HepG2 (cell line): ENCODE measurements at regions not wholly inside any gene's neighbourhood (a gene's known extent, or its start where the extent isn't known, plus 50 kb on each side); places are given as distances from the start of the nearest gene placed in this dataset.

Experiments
- EP300 ChIP-seq, 3 experiments: sonication (generic) in 1 of 3; formaldehyde crosslinking in 1 of 3; IDR thresholded peaks; 2 replicates each; pipeline versions ENCODE4 v1.5.1 to v1.6.1; 2011 to 2020; ENCODE audit warnings: low read depth in 2 of 3, low read length in 2 of 3, borderline replicate concordance in 1 of 3, improper control_type of control experiment in 1 of 3, mild to moderate bottlenecking in 1 of 3, missing genetic modification reagents in 1 of 3, moderate library complexity in 1 of 3
- EZH2 ChIP-seq: conservative IDR thresholded peaks from 2 replicates; pipeline ENCODE4 v1.6.1; 2012; ENCODE audit warnings: mild to moderate bottlenecking, low read depth, low read length, moderate library complexity
- FOXO1 ChIP-seq: sonication (generic); formaldehyde crosslinking; IDR thresholded peaks from 2 replicates; pipeline ENCODE4 v1.4.0; 2020; ENCODE audit warnings: missing genetic modification reagents
- GABPB1 ChIP-seq: IDR thresholded peaks from 2 replicates; pipeline ENCODE4 v1.6.1; 2016; ENCODE audit warnings: mild to moderate bottlenecking, missing genetic modification reagents, moderate library complexity, missing compliant biosample characterization
- HIVEP1 ChIP-seq: sonication (generic); formaldehyde crosslinking; IDR thresholded peaks from 2 replicates; pipeline ENCODE4 v1.4.0; 2020; ENCODE audit warnings: mild to moderate bottlenecking, missing genetic modification reagents
- MEF2D ChIP-seq: sonication (generic); formaldehyde crosslinking; IDR thresholded peaks from 2 replicates; pipeline ENCODE4 v1.5.1; 2020; ENCODE audit warnings: mild to moderate bottlenecking, missing genetic modification reagents
- POLR2A ChIP-seq, 2 experiments: IDR thresholded peaks; 2 replicates each; pipeline ENCODE4 v1.6.1; 2011; ENCODE audit warnings: low read depth in 2 of 2, low read length in 2 of 2, mild to moderate bottlenecking in 1 of 2, moderate library complexity in 1 of 2; ENCODE audit not compliant: insufficient read depth in 1 of 2
- RAD21 ChIP-seq: fragments of 450-650 bp; formaldehyde crosslinking; IDR thresholded peaks from 2 replicates; pipeline ENCODE4 v1.5.0; 2020; ENCODE audit warnings: mild to moderate bottlenecking
- RXRA ChIP-seq: sonication (generic); formaldehyde crosslinking; IDR thresholded peaks from 2 replicates; pipeline ENCODE4 v1.5.1; 2020; ENCODE audit warnings: missing genetic modification reagents
- ZNF160 ChIP-seq: sonication (generic); formaldehyde crosslinking; IDR thresholded peaks from 2 replicates; pipeline ENCODE4 v1.8.0; 2022; ENCODE audit warnings: mild to moderate bottlenecking, inconsistent platforms, missing genetic modification reagents
- ZNF510 ChIP-seq: sonication (generic); formaldehyde crosslinking; IDR thresholded peaks from 2 replicates; pipeline ENCODE4 v1.4.0; 2020; ENCODE audit warnings: low read depth, mild to moderate bottlenecking, missing genetic modification reagents

DNA sequence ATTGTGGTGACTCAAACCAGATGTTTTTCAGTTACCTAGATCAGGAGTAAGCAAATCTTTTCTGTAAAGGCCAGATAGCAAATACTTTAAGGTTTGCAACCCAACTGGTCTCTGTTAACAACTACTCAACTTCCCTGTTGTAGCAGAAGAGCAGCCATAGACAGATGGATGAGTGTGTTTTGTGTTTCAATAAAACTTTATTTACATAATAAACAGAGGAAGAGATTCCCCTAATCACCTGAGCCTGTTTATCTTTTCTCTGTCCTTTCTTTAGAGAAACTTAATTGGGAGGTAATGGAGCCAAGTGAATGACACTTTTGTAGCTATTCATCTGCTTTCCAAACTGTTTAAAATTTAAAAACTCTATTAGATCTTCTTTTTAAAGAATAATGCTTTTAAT lies 365.1 kb downstream of the IPO8 start:
- TF ChIP-seq EZH2, result no peak
- no peak for TF ChIP-seq HIVEP1
- TF ChIP-seq RXRA, result no peak
- TF ChIP-seq ZNF160 (CRISPR knock-in tag), result no peak
- no peak for TF ChIP-seq GABPB1
- TF ChIP-seq POLR2A (IDR thresholded peaks at IDR 0.05; ENCODE audit: insufficient read depth in 1 of 2, low read depth in 2 of 2, low read length in 2 of 2), result no peak
- no peak for TF ChIP-seq MEF2D
- no peak for TF ChIP-seq RAD21 (CRISPR knock-in tag)
- TF ChIP-seq ZNF510 (CRISPR knock-in tag), result no peak
- TF ChIP-seq FOXO1 (CRISPR knock-in tag), result no peak
- no peak for TF ChIP-seq EP300 (IDR thresholded peaks at IDR 0.05; ENCODE audit: low read depth in 2 of 2, low read length in 2 of 2)
- no peak for TF ChIP-seq EP300 (CRISPR knock-in tag; IDR thresholded peaks at IDR 0.05; ENCODE audit: borderline replicate concordance)
